Gastroesophageal sphincter (tissue), 3 donors: ENCODE measurements at regions not wholly inside any gene's neighbourhood (a gene's known extent, or its start where the extent isn't known, plus 50 kb on each side); places are given as distances from the start of the nearest gene placed in this dataset.

Experiments
- POLR2A ChIP-seq, 2 donors: fragments of 450-650 bp; IDR thresholded peaks; one replicate each; pipeline ENCODE4 v1.6.1; 2017; ENCODE audit warnings: antibody characterized with exemption in 2 of 2, mild to moderate bottlenecking in 2 of 2, moderate library complexity in 1 of 2
- POLR2AphosphoS5 ChIP-seq: sonication (generic); formaldehyde crosslinking; IDR thresholded peaks from one replicate; pipeline ENCODE4 v1.6.1; 2017; ENCODE audit warnings: antibody characterized with exemption
- TF ChIP-seq, protein P1 (sequence below), 4 experiments: fragments of 200-600 bp in 2 of 4; fragments of 450-650 bp in 2 of 4; sonication (generic) in 1 of 4; IDR thresholded peaks; one replicate each; pipeline ENCODE4 v1.5.1; 2017 to 2019; ENCODE audit warnings: antibody characterized with exemption in 4 of 4, mild to moderate bottlenecking in 2 of 4, moderate library complexity in 2 of 4

DNA sequence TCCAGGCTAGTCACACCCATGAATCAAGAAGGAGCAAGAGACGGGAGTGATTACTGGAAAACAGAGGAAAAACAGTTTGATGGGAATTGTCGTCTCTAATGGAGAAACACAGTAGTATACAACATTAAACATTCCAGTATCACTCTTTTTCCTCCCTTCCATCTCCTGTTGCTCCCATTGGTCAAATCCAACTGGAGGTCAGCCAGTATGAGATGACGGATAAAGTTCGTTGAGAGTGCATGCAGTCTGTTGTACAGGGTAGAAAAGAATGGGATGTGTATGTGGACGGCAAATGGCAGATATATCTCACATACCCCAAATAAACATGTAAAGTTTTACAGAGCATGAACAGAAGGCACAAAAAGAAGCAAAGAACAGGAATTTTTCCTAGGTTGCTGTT lies 221.9 kb upstream of the TNP1 start:
- TF ChIP-seq, protein P1, sequence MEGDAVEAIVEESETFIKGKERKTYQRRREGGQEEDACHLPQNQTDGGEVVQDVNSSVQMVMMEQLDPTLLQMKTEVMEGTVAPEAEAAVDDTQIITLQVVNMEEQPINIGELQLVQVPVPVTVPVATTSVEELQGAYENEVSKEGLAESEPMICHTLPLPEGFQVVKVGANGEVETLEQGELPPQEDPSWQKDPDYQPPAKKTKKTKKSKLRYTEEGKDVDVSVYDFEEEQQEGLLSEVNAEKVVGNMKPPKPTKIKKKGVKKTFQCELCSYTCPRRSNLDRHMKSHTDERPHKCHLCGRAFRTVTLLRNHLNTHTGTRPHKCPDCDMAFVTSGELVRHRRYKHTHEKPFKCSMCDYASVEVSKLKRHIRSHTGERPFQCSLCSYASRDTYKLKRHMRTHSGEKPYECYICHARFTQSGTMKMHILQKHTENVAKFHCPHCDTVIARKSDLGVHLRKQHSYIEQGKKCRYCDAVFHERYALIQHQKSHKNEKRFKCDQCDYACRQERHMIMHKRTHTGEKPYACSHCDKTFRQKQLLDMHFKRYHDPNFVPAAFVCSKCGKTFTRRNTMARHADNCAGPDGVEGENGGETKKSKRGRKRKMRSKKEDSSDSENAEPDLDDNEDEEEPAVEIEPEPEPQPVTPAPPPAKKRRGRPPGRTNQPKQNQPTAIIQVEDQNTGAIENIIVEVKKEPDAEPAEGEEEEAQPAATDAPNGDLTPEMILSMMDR (IDR thresholded peaks at IDR 0.05): no peak
- TF ChIP-seq POLR2A (IDR thresholded peaks at IDR 0.05) (no peak), POLR2AphosphoS5 (no peak)
